GM18868 (cell line): ENCODE measurements at regions not wholly inside any gene's neighbourhood (a gene's known extent, or its start where the extent isn't known, plus 50 kb on each side); places are given as distances from the start of the nearest gene placed in this dataset.

Experiments used
- ATAC-seq: cut with Tn5 transposase; IDR thresholded peaks from one replicate; pipeline ENCODE4 v1.9.1; 2021; ENCODE audit warnings: mild to moderate bottlenecking, moderate library complexity; ENCODE audit not compliant: unreplicated experiment

DNA sequence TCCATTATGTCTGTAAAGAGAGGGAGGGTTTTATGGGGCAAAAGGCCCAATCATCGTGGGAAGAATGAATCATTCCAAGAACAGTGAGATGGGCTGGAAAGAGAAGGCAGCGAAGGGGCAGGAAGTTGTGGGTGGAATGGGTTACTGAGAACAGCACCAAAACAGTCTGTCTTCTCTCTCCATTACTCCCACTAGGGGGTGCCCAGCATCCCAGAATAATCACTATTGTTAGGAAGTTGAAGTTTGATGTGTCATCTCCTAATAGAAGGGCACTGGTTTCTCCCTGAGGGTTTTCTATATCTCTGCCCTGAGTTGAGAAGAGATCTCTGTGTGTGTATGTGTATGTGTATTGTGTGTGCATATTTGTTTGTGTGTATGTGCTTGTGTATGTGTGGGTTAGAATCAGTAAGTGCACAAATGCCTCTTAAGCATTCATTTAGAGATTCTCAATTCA is 76.6 kb upstream of the MAP4K3 start:
- ATAC-seq, result peak; percentile 85

DNA sequence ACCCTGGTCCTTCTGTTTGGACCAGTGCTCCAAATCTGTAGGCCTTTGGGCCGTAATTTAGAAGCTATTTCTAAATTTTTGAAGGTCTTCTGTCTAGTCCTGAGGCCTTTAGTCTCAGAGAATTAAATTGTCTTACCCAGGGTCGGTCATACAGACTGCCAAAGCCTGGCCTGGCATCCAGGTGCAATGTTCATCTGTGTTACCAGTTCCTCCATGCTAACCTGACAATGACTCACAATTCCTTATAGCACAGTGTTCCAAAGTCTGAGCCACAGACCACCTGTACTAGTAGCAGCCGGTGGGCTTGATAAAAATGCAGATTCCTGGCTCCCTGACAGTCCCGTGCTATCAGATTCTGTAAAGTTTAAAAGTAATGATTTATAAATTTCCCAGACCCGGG is 77.7 kb upstream of the MAP4K3 start:
- ATAC-seq, result no peak

DNA sequence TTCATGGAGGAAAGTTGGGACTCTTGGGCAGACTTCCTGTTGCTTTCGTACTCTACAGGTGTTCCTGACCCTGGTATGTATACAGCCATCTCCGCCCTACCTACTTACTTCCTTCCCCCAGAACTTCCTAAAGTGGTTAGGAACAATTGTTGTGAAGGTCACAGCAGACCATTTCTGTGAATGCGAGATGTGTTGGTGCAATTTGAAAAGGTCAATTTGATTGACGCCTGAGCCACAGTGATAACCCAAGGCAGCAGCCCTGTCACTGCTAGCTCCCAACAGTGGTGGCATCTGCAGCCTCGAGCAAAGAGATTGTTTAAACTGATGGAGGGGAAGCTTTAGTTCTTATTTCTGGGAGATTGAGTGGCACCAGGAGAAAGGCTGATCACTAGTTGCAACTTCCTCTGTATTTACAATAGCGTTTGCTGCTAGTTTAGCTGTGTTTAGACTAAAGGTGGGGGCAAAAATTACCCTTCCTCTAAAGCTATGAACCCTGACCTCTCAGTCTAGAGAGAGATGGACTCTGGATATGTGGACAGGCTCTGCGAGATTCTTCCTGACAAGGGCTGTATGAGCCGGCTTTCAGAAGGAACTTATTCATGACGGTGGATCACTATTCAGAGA is 78.3 kb upstream of the MAP4K3 start:
- no peak for ATAC-seq

DNA sequence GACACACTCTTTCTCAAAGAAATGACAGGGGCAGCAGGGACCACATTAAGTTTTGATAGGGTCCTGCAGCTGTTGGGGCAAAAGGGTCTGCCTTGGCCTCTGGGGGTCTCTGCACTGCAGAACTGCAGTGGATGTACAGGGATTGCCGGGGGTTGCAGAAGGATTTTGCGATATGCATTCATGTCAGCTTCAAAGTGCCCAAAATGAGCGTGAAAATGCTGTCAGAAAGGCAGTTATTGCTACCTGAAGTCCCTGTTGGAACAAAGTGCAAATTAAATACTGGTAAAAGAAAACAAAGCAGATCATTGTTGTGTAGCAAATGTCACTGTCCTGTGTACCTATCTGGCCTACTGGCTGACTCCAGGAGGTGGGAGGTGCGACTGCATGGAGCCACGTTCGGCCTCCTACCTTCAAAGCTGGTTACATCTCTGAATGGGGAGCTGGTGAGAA is 78.8 kb upstream of the MAP4K3 start:
- no peak for ATAC-seq

DNA sequence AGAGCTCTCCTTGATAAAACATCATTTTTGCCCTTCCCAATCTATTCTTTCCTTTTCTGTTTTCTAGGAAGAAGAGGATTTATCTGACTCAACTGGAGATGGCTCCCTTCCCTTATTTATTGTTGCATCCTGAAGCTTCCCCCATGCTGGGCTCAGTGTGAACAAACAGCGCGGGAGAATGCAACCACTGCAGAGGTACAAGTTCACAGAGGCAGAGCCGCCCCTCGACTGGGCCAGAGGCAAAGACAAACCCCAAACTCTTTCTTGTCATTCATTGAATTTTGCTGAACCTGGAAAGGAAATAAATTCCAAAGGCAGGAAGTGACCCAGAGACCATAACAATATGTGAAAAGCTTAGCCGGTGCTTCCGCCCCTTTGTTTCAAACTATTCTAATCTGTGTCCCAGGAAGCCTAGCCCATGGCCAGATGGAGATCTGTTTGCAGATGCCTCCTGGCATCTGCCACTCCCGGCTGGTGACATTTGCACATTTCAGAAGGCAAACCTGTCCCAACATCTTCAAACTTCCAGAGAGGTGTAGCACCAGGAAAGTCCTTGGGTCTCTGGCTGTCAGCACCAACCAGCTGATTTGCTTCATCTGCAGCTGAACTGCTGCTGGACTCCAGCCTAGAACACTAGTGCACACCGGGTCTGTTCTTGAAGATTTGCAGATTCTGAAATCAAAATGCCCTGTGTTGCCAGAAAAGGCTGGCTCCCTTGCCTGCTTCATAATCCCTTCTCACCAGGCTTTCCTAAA is 79.4 kb upstream of the MAP4K3 start:
- ATAC-seq, result no peak

DNA sequence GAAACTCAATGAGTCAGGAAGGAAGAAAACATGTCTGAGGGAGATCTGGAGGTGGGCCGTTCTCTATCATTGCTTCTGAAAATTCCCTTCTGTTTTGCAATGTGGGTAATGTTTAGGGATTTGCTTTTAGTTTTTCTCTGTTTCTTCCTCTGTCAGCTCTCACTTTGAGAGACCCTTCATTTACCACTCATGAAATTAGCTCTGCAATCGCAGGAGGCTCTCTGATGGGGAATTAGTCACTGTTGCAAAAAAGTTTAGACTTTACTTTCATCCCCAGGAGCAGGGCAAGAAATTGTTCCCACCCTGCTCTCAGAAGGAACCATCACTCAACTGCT is 80.0 kb upstream of the MAP4K3 start:
- ATAC-seq, result no peak

DNA sequence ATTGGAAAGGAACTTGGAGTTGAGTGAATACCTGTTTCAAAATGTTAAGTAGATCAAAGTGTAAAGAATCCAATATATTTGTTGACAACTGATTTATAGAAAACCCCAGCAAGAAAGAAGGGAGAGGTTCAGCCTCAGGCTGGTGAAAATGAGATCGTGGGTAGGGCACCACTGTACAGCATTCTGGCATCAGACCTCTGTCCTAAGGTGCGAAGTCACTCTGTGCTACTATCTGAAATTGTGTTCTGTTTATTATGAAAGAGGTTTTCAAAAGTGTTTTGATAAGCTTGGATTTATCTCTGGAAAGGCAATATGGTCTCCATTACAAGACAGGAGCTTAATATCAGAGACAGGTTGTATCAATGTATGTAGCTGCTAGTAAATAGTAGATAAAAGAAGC is 80.5 kb upstream of the MAP4K3 start:
- no peak for ATAC-seq

DNA sequence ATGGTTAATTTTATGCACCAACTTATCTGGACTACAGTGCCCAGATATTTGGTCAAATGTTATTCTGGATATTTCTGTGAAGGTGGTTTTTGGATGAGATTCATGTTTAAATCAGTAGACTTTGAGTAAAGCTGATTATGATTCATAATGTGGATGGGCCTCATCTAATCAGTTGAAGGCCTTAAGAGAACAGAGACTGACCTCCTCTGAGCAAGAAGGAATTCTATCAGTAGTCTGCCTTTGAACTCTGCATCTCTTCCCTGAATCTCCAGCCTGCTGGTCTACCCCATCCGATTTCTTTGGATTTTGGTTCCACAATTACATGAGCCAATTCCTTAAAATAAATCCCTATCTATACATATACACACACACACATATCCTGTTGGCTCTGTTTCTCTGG is 82.8 kb upstream of the MAP4K3 start:
- ATAC-seq, result no peak

DNA sequence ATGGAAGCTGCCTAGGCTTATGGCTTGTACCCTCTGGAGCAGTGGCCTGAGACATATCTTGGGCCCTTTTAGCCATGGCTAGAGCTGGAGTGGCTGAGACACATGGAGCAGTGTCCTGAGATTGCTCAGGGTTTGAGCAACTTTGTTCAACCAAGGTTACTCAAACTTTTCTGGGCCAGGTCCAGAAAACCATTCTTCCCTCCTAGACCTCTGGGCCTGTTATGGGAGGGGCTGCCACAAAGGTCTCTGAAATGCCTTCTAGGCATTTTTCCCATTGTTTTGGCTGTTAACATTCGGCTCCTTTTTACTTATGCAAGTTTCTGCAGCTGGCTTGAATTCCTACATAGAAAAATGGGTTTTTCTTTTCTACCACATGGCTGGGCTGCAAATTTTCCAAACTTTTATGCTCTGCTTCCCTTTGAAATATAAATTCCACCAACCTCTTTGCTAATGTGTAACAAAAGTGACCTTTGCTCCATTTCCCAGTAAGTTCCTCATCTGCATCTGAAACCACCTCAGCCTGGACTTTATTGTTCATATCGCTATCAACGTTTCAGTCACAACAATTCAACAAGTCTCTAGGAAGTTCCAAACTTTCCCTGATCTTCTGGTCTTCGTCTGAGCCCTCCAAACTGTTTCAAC is 84.9 kb upstream of the MAP4K3 start:
- no peak for ATAC-seq

DNA sequence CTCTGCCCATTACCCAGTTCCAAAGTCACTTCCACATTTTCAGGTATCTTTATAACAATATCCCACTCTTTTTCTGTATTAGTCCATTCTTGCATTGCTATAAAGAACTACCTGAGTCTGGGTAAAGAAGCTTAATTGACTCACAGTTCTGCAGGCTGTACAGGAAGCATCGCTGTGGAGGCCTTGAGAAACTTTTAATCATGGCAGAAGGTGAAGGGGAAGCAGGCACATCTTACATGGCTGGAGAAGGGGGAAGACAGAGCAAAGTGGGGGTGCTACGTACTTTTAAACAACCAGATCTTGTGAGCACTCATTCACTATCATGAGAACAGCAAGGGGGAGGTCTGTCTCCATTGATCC is 85.4 kb upstream of the MAP4K3 start:
- ATAC-seq, result no peak

DNA sequence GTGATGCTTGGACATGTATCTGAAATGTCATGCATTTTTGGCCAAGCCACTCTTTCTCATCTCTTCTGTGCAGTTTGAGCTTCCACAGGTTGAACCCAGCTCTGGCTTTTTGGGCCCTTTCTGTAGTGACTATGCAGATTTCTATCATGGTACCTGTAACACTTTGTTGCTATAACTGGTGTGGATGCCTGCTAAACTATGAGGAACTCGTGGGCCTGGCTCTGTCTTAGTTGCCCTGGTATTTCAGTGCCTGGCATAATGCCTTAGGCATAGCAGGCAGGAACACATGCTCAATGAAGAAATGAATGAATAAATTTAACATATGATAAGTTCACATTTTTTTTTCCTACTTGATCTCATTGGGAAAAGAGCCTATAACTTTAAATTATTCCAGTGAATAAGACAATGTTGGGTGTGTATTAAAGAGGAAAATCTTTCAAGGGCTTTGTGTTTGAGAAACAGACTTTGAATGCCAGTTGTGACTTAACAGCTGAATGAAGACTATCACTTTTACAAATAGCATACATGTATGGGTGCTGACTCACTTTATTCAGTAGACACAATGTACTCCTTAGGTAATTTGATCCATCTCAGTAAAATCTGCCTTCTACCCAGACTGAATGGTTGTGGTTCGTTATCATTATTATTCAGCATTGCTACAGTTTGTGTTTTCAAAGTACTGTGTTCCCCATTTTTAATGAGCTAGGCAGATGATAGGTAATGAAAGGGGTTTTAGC is 86.4 kb upstream of the MAP4K3 start:
- no peak for ATAC-seq

DNA sequence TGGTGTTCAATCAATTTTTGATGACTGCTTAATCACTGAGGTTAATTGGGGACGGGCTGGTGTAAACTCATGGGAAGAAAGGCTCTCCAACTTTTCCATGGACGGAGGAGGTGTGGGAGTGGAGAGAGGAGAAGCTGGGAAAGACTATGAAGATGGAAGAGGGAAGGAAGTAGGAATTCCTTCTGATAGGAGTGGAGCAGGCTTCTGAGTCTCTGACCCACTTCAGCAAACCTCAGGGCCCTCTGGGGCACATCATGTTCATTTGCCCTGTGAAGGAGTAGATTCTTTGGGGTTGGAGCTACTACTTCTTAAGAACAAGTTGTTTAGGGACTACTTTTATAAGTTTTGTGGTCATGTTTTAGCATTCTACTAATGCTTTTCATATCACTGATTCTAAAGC is 87.0 kb upstream of the MAP4K3 start:
- ATAC-seq, result no peak

DNA sequence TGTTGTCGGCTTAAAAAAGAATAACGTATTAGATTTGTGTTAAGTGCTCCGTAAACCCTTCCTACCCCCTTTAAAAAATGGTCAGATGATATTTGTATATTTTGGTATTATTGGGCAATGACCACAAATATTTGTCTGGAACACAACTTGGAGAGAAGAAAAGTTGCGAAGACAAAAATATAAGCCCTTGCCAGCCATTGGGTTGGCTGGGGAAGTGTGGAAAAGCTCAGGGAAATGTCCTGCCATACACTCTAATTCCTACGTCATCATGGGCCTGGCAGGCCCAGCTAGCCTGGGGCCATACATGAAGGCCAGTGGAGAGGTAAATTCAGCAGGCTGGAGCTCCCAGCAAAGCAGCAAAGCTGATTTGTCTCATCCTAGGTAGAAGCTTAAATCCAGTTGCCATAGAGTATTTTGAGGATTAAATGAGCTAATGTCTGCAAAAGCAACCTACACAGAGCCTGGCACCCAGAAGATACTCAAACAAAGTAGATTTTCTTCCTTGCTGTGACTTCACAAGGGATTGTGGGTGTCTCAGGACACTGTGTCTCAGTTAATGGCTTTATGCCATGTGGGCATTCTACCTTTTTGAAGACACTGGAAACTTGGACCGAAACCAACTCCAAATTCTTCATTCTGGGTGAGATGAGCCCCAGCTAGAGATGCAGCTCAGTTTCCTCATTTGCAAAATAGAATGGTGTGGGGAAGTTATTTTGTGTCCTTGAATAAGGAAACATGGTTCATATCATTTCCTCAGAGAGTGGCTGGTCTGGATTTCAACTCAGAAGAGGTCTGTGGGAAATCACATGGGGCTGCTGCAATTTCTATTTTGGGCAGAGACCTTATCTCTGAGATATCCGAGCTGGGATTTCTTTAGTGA is 87.9 kb upstream of the MAP4K3 start:
- ATAC-seq, result peak; percentile 36

DNA sequence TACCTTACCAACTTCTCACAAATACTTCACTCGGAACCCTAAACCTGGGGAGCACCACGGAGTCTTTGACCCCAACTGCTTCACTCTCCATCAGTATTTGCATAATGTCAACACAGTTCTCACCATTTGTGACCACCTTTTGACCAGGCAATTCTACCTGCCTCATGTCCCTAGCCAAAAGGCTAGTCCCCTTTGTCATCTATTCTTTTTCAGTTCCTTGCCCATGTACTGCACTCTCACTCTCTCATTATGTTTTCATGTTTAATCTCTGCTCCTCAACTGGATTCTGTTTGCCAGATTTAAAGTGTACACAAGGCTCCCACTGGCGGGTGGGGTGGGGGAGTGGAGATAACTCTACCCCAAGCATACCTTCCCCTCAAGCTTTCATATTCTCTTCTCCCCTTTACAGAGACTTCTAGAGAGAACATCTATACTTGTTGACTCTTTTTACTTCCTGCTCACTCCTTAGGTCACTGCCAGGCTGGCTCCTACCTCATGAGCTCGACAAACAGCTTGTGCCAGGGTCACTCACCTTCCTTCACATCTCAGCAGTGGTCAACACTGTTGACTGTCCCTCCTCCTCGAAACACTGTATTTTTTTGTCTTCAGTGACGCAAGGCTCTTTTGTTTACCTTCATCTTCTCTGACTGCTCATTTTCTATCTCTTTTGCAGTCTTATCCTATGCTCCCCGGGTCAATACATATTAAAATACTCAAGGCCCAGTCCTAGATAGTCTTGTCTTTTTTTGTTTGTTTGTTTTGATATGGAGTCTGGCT is 88.7 kb upstream of the MAP4K3 start:
- peak; percentile 35 for ATAC-seq

DNA sequence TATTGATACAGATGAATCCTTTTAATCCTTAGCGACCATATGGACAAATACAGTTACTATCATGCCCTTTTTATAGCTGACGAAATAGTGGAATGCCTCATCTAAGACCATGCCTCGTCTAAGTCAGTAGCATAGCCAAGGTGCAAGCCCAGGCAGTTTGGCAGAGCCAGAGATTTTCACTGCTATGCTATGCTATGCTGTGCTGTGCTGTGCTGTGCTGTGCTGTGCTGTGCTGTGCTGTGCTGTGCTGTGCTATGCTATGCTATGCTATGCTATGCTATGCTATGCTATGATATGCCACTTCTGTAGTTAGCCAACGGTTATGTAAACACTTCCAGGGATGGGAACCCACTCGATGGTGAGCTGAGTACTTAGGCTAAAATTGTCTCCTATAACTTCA is 91.6 kb upstream of the MAP4K3 start:
- no peak for ATAC-seq

DNA sequence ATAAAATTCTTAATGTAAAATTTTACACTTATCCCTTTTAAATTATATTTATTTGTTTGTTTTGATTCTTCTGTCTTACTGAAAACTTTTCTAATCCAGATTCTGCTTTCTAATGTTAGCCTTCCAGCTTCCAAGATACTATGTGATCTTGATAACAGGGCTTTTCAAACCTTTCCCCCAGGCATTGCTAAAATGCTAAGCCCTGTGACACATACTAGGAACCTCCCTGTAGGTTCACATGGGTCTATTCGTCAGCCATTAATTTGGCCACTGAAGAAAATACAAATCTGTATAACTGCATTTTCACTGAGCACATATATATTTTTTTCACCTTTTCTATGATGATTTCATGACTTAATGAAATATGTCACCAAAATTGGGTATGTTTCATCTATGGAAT is 92.8 kb upstream of the MAP4K3 start:
- no peak for ATAC-seq

DNA sequence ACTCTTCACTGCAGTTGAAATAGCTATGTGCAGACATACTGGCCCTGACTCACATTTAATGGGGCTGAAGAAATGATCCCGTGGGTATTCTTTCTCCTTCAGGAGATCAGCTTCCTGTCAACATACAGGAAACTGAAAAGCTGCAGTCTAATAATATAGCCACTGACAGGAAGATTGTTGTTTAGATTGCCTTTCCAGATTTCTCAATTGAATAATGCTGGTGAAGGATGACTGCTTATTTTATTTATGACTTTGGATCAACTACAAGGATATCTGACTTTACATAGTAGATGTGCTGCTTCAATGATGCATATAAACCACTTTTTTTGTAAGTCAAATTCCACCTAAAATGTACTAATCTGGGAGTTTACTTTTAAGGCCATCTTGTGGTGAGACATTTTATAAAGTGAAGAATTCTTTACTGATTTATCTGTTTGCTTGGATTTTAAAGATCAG is 93.4 kb upstream of the MAP4K3 start:
- no peak for ATAC-seq

DNA sequence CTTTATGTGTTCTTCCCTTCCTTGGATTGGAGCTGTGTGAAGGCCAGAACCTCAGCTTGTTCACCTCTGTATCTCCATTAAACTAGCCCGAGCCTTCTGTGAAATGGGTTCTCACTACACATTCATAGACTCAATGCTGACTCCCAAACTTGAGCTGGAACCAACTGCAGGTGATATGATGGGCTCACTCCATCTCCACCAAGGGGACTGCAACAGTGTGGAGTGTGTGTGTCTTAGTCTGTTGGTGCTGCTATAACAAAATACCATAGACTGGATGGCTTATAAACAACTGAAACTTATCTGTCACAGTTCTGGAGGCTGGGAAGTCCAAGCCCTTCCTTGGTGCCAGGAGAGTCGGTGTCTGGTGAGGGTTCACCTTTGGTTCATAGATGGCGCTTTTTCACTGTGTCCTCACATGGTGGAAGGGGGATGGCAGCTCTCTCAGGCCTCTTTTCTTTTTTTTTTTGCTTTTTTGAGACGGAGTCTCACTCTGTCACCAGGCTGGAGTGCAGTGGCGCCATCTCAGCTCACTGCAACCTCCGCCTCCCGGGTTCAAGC is 94.2 kb upstream of the MAP4K3 start:
- ATAC-seq, result no peak

DNA sequence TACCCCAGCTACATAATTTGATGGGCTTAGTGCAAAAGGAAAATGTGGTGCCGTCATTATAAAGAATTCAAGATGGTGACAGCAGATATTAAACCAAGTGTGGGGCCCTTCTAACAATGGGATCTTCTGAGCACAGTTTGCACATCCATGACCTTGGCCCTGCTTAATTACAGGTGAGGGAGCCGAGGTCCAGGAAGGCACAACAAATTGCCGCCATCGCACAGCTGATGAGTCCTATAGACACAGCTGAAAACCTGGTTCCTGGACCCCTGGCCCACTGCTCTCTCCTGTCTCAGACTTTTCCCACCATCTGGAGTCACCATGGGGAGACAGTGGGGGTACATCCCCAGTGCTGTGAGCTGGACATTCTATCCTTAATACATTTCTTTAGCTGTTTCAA is 95.8 kb upstream of the MAP4K3 start:
- no peak for ATAC-seq
